Prostate gland (tissue), 2 donors: ENCODE measurements at regions not wholly inside any gene's neighbourhood (a gene's known extent, or its start where the extent isn't known, plus 50 kb on each side); places are given as distances from the start of the nearest gene placed in this dataset.

ENCODE experiments used
- DNase-seq: peaks from one replicate; pipeline ENCODE4 v3.0.0-alpha.2; 2019; ENCODE audit warnings: low spot score
- H3K27ac ChIP-seq, 2 donors: fragments of 200-600 bp; sonication (generic); 2 replicates each; pipeline ENCODE4 v1.5.1; 2017 to 2019
- H3K27me3 ChIP-seq: fragments of 200-600 bp; sonication (generic); replicated peaks from 2 replicates; pipeline ENCODE4 v1.5.1; 2019; ENCODE audit not compliant: insufficient read depth
- H3K36me3 ChIP-seq, 2 donors: fragments of 200-600 bp; sonication (generic); 1 replicate in 1 of 2; 2 replicates in 1 of 2; pipeline versions ENCODE4 v1.5.1 to v1.8.1; 2017 to 2019
- H3K4me1 ChIP-seq: fragments of 200-600 bp; sonication (generic); replicated peaks from 2 replicates; pipeline ENCODE4 v1.5.1; 2019
- H3K4me3 ChIP-seq, 2 donors: fragments of 200-600 bp; sonication (generic); 2 replicates each; pipeline ENCODE4 v1.5.1; 2017 to 2019
- H3K9me3 ChIP-seq: fragments of 200-600 bp; sonication (generic); 2 replicates; pipeline ENCODE4 v1.5.1; 2017
- CTCF ChIP-seq, 4 experiments: fragments of 200-600 bp in 2 of 4; fragments of 450-650 bp in 2 of 4; sonication (generic) in 2 of 4; IDR thresholded peaks; 1 replicate in 3 of 4; 2 replicates in 1 of 4; pipeline ENCODE4 v1.5.1; 2016 to 2019; ENCODE audit warnings: antibody characterized with exemption in 4 of 4, mild to moderate bottlenecking in 2 of 4, moderate library complexity in 2 of 4
- POLR2A ChIP-seq: fragments of 450-650 bp; IDR thresholded peaks from one replicate; pipeline ENCODE4 v1.6.1; 2016; ENCODE audit warnings: antibody characterized with exemption, mild to moderate bottlenecking
- POLR2AphosphoS5 ChIP-seq: sonication (generic); formaldehyde crosslinking; IDR thresholded peaks from one replicate; pipeline ENCODE4 v1.6.1; 2017; ENCODE audit warnings: antibody characterized with exemption
- WGBS: methylation state at CpG from one replicate; pipeline ENCODE4 v1.1.5; 2018; 5-methylcytosine and 5-hydroxymethylcytosine counted together
- intact Hi-C: fragments of 100-400 bp; cut with DNase I; formaldehyde crosslinking; loops from one replicate; pipeline ENCODE4 v1.14.2; 2022

GRCh38 chr14:26163761-26164160, 434.1 kb downstream of the NOVA1 start:
- Histone ChIP-seq H3K4me1 (no peaks in the 10 kb centered on the region), H3K27ac (no peak overlapping the region), H3K27me3 (no peaks in the 10 kb centered on the region), H3K36me3 (no peaks in the 10 kb centered on the region), H3K4me3 (no peak overlapping the region), H3K9me3 (no peaks in the 10 kb centered on the region)
- WGBS: 38% methylated on average over 1 of the region's 1 CpG
- TF ChIP-seq POLR2AphosphoS5 (no peak), CTCF (IDR thresholded peaks at IDR 0.05) (peak in 2 of 4 experiments; percentile 13 to 19)
- intact Hi-C loops: no loop called here
- no peak for DNase-seq

- intact Hi-C loops: no loop called here
- no peak overlapping the region for H3K27ac ChIP-seq
- DNase-seq: no peak
- H3K27me3 ChIP-seq: no peaks in the 10 kb centered on the region
- H3K36me3 ChIP-seq: no peaks in the 10 kb centered on the region
- no peak overlapping the region for H3K4me3 ChIP-seq
- no peaks in the 10 kb centered on the region for H3K4me1 ChIP-seq
- WGBS: 79% methylated on average over 1 of the region's 1 CpG
- TF ChIP-seq POLR2AphosphoS5 (no peak), POLR2A (no peak), CTCF (IDR thresholded peaks at IDR 0.05) (no peak)
- H3K9me3 ChIP-seq: no peaks in the 10 kb centered on the region
These were observed 440.3 kb downstream of the NOVA1 start for GRCh38 chr14:26157517-26157916.

- intact Hi-C loops: no loop called here
- WGBS: 51% methylated on average over 2 of the region's 2 CpGs
- Histone ChIP-seq H3K36me3 (no peaks in the 10 kb centered on the region), H3K27me3 (no peaks in the 10 kb centered on the region), H3K4me1 (no peaks in the 10 kb centered on the region), H3K4me3 (no peak overlapping the region), H3K9me3 (no peaks in the 10 kb centered on the region), H3K27ac (no peak overlapping the region)
- TF ChIP-seq POLR2AphosphoS5: no peak
- TF ChIP-seq CTCF (IDR thresholded peaks at IDR 0.05): no peak
- TF ChIP-seq POLR2A: no peak
- DNase-seq: no peak
These were observed 454.8 kb downstream of the NOVA1 start for GRCh38 chr14:26143057-26143456.

- no peaks in the 10 kb centered on the region for H3K4me1 ChIP-seq
- no peak for DNase-seq
- no peaks in the 10 kb centered on the region for H3K27me3 ChIP-seq
- H3K9me3 ChIP-seq: no peaks in the 10 kb centered on the region
- intact Hi-C loops: no loop called here
- TF ChIP-seq POLR2AphosphoS5: no peak
- no peak for TF ChIP-seq CTCF (IDR thresholded peaks at IDR 0.05)
- no peak for TF ChIP-seq POLR2A
- 39% methylated on average over 2 of the region's 2 CpGs for WGBS
- H3K27ac ChIP-seq: no peak overlapping the region
- H3K4me3 ChIP-seq: no peak overlapping the region
- no peaks in the 10 kb centered on the region for H3K36me3 ChIP-seq
These were observed 458.9 kb downstream of the NOVA1 start for GRCh38 chr14:26138764-26139445.

GRCh38 chr14:26137161-26137560, 460.7 kb downstream of the NOVA1 start:
- Histone ChIP-seq H3K4me1 (no peaks in the 10 kb centered on the region), H3K36me3 (no peaks in the 10 kb centered on the region), H3K9me3 (no peaks in the 10 kb centered on the region), H3K27me3 (no peaks in the 10 kb centered on the region), H3K4me3 (no peak overlapping the region), H3K27ac (no peak overlapping the region)
- intact Hi-C loops: no loop called here
- WGBS: 52% methylated on average over 1 of the region's 1 CpG
- TF ChIP-seq POLR2AphosphoS5: no peak
- TF ChIP-seq CTCF (IDR thresholded peaks at IDR 0.05): no peak
- no peak for TF ChIP-seq POLR2A
- DNase-seq: no peak
